GM12892 (cell line): ENCODE measurements at regions not wholly inside any gene's neighbourhood (a gene's known extent, or its start where the extent isn't known, plus 50 kb on each side); places are given as distances from the start of the nearest gene placed in this dataset.

ENCODE experiments used
- POLR2A ChIP-seq: IDR thresholded peaks from 2 replicates; pipeline ENCODE4 v1.6.1; 2011; ENCODE audit warnings: low read depth, low read length, control low read depth
- POLR2AphosphoS5 ChIP-seq: IDR thresholded peaks from 2 replicates; pipeline ENCODE4 v1.6.1; 2011; ENCODE audit warnings: low read depth, low read length, control low read depth
- TAF1 ChIP-seq: IDR thresholded peaks from 2 replicates; pipeline ENCODE4 v1.6.1; 2011; ENCODE audit warnings: low read depth, mild to moderate bottlenecking, control low read depth, low read length, borderline replicate concordance

DNA sequence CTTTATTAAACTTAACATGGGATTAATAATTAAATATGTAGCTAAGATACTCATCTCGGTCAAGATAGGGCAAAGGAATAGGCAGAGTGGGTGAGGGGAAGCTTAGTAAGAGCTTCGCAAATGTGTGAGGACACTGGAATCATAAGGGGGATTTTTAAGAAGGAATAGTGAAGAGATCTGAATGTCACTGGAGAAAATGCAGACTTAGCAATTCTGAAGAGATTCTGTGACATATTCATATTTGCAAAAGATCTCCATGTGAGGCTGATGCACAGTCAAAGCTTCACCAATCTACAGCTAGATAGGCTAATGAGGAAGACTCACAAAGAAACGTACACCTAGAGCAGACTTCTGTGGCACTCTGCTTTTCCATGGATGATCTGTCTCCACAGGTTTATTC is 1202.8 kb upstream of the CDH6 start:
- TF ChIP-seq POLR2AphosphoS5 (no peak), POLR2A (no peak), TAF1 (no peak)
